Gastroesophageal sphincter (tissue), 3 donors: ENCODE measurements at regions not wholly inside any gene's neighbourhood (a gene's known extent, or its start where the extent isn't known, plus 50 kb on each side); places are given as distances from the start of the nearest gene placed in this dataset.

ENCODE experiments used
- CTCF ChIP-seq, 4 experiments: fragments of 200-600 bp in 2 of 4; fragments of 450-650 bp in 2 of 4; sonication (generic) in 1 of 4; IDR thresholded peaks; one replicate each; pipeline ENCODE4 v1.5.1; 2017 to 2019; ENCODE audit warnings: antibody characterized with exemption in 4 of 4, mild to moderate bottlenecking in 2 of 4, moderate library complexity in 2 of 4
- POLR2A ChIP-seq, 2 donors: fragments of 450-650 bp; IDR thresholded peaks; one replicate each; pipeline ENCODE4 v1.6.1; 2017; ENCODE audit warnings: antibody characterized with exemption in 2 of 2, mild to moderate bottlenecking in 2 of 2, moderate library complexity in 1 of 2

- TF ChIP-seq CTCF (IDR thresholded peaks at IDR 0.05), result no peak
- TF ChIP-seq POLR2A (IDR thresholded peaks at IDR 0.05), result no peak
Measured at GRCh38 chr2:81672516-81672915, 1368.0 kb upstream of the LRRTM1 start.
